ENCODE measurements at regions not wholly inside any gene's neighbourhood (a gene's known extent, or its start where the extent isn't known, plus 50 kb on each side); places are given as distances from the start of the nearest gene placed in this dataset.
"Not testable (repeated sequence)": the region's sequence is repeated elsewhere in the genome, so short reads cannot be mapped to it uniquely, and the experiment has no call there.

GRCh38 chrX:940691-941090, 271.8 kb downstream of the CRLF2 start:
- DNase-seq = no peak

GRCh38 chrX:936979-937769, 275.3 kb downstream of the CRLF2 start:
- no peak for DNase-seq

GRCh38 chrX:933611-934010, 278.8 kb downstream of the CRLF2 start:
- DNase-seq = no peak

- no peak for DNase-seq
Observed at GRCh38 chrX:928606-929005, 283.8 kb downstream of the CRLF2 start.

DNA sequence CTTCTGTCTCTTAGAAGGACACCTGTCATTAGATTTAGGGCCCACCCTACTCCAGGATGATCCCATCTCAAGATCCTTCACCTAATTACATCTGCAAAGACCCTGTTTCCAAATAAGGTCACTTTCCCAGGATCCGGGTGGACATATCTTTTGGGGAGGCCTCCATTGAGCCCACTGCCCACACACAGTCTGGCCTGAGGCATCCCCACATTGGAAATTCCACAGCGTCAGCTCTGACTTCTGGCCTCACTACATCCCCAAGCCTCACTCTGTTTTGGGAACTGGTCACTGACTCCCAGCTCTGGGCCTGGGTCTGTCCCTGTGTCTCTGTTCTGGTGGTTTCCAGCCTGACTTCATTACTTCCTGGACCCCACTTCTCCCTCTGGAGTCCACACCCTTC, 285.5 kb downstream of the CRLF2 start:
- no peak for DNase-seq

- DNase-seq = no peak
Observed at GRCh38 chrX:926070-926469, 286.4 kb downstream of the CRLF2 start.

GRCh38 chrX:925652-926061, 286.8 kb downstream of the CRLF2 start:
- DNase-seq = no peak

DNA sequence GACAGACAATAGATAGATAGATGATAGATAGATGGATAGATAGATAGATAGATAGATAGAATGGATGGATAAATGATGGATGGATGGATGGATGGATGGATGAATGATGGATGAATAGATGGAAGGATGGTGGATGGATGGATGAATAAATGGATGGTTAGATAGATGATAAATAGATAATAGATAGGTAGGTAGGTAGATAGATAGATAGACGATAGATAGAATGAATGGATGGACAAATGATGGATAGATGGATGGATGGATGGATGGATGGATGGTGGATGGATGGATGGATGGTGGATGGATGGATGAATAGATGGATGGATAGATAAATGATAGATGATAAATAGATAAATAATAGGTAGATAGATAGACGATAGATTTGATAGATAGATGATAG, 287.4 kb downstream of the CRLF2 start:
- DNase-seq = no peak

- no peak for DNase-seq
Observed at GRCh38 chrX:924017-924416, 288.4 kb downstream of the CRLF2 start.

GRCh38 chrX:920234-920799, 289.7 kb downstream of the SHOX start:
- no peak for DNase-seq

DNA sequence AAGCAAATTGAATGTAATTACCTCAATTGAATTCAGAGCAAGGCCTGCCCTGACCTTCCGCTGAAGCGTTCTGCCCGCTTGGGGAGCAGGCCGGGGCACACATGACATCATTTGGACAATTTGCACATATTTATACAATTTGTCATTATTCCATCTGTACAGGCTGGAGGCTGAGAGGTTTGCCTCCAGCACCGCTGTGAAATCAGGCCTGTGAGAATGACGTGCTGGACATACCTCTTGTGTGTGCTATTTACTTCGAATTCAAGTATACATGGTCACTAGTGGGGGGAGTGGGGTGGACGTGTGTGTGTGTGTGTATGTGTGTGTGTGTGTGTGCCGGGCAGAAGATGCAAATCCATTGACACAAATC, 285.6 kb downstream of the SHOX start:
- DNase-seq = no peak

DNA sequence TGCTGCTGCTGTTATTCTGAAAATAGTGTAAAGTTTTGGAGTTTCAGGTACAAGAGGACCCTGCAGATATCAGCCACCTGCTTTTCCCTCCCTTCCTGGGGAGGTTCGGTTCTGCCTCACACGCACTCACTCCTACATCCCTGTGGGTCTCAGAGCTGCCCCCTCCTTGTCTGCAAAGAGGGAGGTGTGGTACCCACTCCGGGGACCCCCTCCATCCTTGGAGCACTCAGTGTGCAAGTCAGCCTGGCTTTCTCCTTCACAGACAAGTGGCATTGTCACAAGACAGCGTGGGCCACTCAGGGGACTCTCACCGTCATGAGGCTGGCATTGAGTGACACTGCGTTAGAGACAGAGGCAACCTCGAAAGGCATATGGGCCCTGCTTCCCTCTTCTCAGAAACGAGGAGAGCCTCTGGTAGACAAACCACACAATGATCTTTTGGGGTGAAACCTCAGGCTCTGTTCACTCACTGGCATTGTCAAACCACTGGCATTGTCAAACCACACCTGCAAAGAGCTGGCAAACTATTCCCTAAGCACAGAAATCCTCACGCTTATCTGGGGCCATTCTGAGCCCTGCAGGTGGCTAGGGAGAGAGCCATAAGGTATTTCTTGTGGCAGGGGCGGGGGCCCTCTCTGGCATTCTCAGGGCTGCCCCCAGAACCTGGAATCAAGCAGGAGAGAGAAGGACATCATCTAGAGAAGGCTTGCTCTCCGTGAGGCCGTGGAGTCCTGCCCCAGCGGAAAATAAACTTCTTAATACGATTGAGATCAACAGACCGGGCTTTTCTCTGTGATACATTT, 285.0 kb downstream of the SHOX start:
- no peak for DNase-seq

DNA sequence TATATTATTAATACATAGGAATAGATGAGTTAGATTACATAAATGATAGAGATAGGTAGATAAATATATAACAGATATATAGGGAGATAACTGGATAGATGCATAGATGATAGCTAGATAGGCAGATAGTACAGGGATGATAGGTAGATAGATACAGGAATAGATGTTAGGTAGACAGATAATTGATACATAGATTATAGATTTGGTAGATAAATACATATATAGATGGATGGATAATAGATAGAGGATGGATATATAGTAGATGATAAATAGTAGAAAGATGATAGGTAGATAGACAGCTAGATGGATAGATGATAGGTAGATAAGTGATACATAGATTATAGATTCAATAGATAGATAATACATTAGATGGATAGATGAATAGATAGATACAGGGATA, 283.6 kb downstream of the SHOX start:
- DNase-seq = no peak

GRCh38 chrX:912677-913076, 282.1 kb downstream of the SHOX start:
- no peak for DNase-seq

DNA sequence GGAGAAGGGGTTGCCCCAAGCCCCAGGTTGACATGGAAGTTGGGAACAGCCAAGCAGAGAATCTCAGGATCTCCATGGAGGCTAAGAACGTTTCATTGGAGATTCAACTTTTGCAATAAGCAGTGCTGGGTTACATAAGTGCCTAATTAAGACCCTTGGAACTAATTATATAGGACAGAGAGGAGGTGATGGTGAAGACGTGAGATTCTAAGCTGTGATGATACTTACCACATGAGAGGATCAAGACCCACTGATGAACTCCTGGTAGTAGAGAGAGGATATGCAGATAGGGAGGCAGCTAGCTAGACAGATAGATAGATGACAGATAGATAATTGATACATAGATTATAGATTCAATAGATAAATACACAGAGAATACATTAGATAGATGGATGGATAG, 278.5 kb downstream of the SHOX start:
- not testable (repeated sequence) for DNase-seq

DNA sequence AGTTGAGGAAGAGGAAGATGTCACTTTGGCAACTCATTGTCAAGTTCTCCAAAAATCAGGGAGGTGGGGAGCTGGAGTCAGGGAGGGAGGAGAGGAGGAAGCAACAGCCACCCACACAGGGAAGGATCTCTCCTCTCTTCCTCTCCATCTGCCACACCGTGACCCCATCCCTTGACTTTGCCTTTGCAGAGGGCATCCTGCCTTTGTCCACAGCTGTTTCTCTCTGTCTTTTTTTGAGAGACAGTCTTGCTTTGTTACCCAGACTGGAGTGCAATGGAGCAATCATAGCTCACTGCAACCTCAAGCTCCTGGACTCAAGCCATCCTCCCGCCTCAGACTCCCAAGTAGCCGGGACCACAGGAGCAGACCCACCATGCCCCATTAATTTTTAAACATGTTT, 276.0 kb downstream of the SHOX start:
- DNase-seq = no peak

DNA sequence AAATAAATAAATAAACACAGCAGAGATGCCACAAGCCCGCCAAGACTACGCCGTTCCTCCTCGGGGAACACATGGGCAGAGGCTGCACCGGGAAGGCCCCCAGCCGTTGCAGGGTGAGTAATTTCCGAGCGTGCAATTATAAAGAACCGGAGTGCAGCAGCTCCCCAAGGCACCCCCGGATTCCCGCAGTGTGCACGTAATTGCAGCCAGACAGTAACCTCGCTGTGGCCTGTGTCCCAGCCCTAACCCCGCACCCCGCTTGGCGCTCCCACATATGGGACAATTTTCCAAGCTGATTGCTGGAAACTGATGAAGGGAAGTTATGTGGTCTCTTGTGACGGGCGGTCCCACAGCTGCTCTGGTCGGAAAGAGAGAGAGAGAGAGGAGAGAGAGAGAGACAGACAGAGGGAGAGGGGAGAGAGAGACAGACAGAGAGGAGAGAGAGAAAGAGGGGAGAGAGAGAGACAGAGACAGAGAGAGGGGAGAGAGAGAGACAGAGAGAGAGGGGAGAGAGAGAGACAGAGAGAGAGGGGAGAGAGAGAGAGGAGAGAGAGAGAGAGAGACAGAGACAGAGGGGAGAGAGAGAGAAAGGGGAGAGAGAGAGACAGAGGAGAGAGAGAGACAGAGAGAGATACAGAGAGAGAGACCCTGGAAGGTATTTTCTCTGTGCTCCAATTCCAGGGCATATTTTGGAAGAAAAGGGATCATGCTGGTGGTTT, 275.4 kb downstream of the SHOX start:
- DNase-seq = no peak

- DNase-seq = no peak
Observed at GRCh38 chrX:903116-903515, 272.5 kb downstream of the SHOX start.

DNA sequence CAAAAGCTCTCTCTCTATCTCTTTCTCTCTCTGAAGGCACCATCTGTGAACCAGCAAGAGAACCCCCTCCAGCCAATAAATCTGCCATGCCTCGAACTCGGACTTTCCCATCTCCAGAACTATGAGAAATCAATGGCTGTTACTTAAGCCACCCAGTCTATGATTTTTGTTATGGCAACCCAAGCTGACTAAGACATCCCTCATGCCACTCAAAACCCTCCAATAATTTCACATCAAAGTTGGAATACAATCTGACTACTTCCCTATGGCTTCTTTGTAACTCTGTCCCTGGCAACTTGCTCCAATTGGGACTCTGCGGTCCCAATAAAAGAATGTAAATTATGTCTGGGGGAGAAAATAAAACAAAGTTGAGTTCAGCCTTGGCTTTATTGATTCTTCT, 265.7 kb downstream of the SHOX start:
- no peak for DNase-seq

GRCh38 chrX:889966-890651, 259.5 kb downstream of the SHOX start:
- DNase-seq = no peak

DNA sequence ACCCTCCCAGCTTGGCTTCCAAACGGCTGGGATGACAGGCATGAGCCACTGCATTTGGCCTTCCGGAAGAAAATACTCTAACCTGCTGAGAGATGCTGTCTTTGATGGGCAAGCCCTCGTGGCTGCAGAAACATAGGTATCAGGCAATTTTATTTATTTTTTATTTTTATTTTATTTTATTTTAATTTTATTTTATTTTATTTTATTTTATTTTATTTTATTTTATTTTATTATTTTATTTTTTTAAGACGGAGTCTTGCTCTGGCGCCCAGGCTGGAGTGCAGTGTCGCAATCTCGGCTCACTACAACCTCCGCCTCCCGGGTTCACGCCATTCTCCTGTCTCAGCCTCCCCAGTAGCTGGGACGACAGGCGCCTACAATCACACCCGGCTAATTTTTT, 257.1 kb downstream of the SHOX start:
- not testable (repeated sequence) for DNase-seq

DNA sequence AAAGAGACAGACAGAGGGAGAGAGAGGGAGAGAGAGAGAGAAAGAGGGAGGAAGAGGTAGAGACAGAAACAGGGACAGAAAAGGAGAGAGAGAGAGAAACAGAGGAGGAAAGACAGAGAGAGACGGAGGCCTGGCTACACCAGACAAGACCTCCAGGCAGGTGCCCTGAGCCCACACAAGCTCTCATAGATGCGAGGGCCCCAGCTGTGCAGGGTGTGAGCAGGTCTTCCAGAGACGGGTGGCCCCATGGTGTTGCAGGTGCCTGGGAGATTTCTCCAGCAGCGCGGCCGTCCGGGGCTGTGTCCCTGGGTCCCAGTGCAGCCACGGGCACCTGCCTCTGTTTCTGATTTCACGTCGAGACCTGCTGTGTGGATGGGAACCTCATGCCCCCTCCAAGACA, 253.0 kb downstream of the SHOX start:
- no peak for DNase-seq

Data from SIG-M5 (cell line).